WERI-Rb-1 (cell line): ENCODE measurements at regions not wholly inside any gene's neighbourhood (a gene's known extent, or its start where the extent isn't known, plus 50 kb on each side); places are given as distances from the start of the nearest gene placed in this dataset.
"Not testable (repeated sequence)": the region's sequence is repeated elsewhere in the genome, so short reads cannot be mapped to it uniquely, and the experiment has no call there.

Source experiments
- DNase-seq: peaks from one replicate; pipeline ENCODE4 v3.0.0-alpha.2; 2020
- H3K27ac ChIP-seq: fragments of 250-450 bp; sonication (Bioruptor Pico); 2 replicates; pipeline ENCODE4 v1.5.1; 2020; ENCODE audit warnings: mild to moderate bottlenecking, moderate library complexity
- H3K27me3 ChIP-seq: fragments of 250-450 bp; sonication (Bioruptor Pico); 2 replicates; pipeline ENCODE4 v1.5.1; 2021; ENCODE audit warnings: mild to moderate bottlenecking, low read depth, moderate library complexity; ENCODE audit not compliant: insufficient read depth, severe bottlenecking
- H3K36me3 ChIP-seq: fragments of 250-450 bp; sonication (Bioruptor Pico); 2 replicates; pipeline ENCODE4 v1.5.1; 2020; ENCODE audit warnings: mild to moderate bottlenecking, moderate library complexity
- H3K4me3 ChIP-seq: 2 replicates; pipeline ENCODE4 v1.5.1; 2011; ENCODE audit warnings: low read depth, mild to moderate bottlenecking, control low read depth, low read length
- H3K9me3 ChIP-seq: fragments of 250-450 bp; sonication (Bioruptor Pico); 2 replicates; pipeline ENCODE4 v1.5.1; 2021; ENCODE audit warnings: mild to moderate bottlenecking, moderate library complexity; ENCODE audit not compliant: severe bottlenecking
- TF ChIP-seq, protein P1 (sequence below): IDR thresholded peaks from 2 replicates; pipeline ENCODE4 v1.5.1; 2011; ENCODE audit warnings: low read depth, mild to moderate bottlenecking, control low read depth, inconsistent platforms, low read length

- Histone ChIP-seq H3K27me3 (no peaks in the 10 kb centered on the region), H3K36me3 (no peaks in the 10 kb centered on the region), H3K4me3 (no peak overlapping the region), H3K27ac (no peak overlapping the region), H3K9me3 (no peaks in the 10 kb centered on the region)
- TF ChIP-seq, protein P1, sequence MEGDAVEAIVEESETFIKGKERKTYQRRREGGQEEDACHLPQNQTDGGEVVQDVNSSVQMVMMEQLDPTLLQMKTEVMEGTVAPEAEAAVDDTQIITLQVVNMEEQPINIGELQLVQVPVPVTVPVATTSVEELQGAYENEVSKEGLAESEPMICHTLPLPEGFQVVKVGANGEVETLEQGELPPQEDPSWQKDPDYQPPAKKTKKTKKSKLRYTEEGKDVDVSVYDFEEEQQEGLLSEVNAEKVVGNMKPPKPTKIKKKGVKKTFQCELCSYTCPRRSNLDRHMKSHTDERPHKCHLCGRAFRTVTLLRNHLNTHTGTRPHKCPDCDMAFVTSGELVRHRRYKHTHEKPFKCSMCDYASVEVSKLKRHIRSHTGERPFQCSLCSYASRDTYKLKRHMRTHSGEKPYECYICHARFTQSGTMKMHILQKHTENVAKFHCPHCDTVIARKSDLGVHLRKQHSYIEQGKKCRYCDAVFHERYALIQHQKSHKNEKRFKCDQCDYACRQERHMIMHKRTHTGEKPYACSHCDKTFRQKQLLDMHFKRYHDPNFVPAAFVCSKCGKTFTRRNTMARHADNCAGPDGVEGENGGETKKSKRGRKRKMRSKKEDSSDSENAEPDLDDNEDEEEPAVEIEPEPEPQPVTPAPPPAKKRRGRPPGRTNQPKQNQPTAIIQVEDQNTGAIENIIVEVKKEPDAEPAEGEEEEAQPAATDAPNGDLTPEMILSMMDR, result no peak
- DNase-seq, result no peak
Observed at GRCh38 chr1:102821707-102822106, 286.6 kb downstream of the COL11A1 start.

GRCh38 chr1:102800406-102800805 lies 307.9 kb downstream of the COL11A1 start:
- no peak overlapping the region for H3K27ac ChIP-seq
- TF ChIP-seq, protein P1, result no peak
- DNase-seq, result no peak
- no peaks in the 10 kb centered on the region for H3K9me3 ChIP-seq
- no peaks in the 10 kb centered on the region for H3K27me3 ChIP-seq
- no peaks in the 10 kb centered on the region for H3K36me3 ChIP-seq
- H3K4me3 ChIP-seq, result no peak overlapping the region

DNA sequence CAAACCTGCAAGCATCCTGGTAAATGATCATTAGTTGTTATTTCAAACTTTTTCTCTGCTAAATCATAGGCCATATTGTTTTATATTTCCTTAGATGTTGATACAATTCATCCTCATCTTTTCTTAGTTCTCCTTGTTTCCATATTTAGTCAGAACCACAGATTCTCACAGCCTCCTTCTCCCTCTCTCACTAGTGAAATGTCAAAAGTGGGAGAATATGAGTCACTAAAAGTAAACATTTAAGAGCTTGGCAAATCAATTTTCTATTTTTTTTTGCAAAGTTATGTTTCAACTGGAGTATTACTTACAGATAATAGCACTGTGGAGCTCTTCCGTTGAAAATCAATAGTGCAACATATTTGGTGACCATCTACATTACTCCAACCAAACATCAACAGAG lies 308.8 kb downstream of the COL11A1 start:
- no peaks in the 10 kb centered on the region for H3K27me3 ChIP-seq
- DNase-seq, result no peak
- H3K27ac ChIP-seq, result no peak overlapping the region
- H3K36me3 ChIP-seq, result no peaks in the 10 kb centered on the region
- H3K4me3 ChIP-seq, result no peak overlapping the region
- H3K9me3 ChIP-seq, result no peaks in the 10 kb centered on the region
- TF ChIP-seq, protein P1, result no peak

- Histone ChIP-seq H3K4me3 (no peak overlapping the region), H3K9me3 (no peaks in the 10 kb centered on the region), H3K27me3 (no peaks in the 10 kb centered on the region), H3K27ac (no peak overlapping the region), H3K36me3 (no peaks in the 10 kb centered on the region)
- no peak for DNase-seq
- TF ChIP-seq, protein P1, result no peak
Observed at GRCh38 chr1:102798718-102799117, 309.6 kb downstream of the COL11A1 start.

DNA sequence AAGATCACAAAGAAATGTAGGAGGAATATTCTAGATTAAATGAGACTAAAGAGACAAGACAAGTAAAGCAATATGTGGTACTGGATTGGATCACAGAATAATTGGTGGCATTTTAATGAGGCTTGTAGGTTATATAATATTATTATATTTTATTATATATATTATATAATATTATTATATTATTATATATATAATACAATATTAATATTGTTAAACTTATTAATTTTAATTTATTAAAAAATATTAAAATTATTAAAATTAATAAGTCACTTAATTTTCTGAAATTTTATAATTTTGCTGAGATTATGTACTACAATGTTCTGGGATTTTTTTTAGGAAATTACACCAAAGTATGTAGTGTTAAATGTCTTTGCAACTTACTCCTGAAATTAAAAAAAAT lies 311.9 kb downstream of the COL11A1 start:
- Histone ChIP-seq H3K27ac (no peak overlapping the region), H3K9me3 (no peaks in the 10 kb centered on the region), H3K27me3 (no peaks in the 10 kb centered on the region), H3K36me3 (no peaks in the 10 kb centered on the region), H3K4me3 (no peak overlapping the region)
- no peak for DNase-seq
- TF ChIP-seq, protein P1, result no peak

DNA sequence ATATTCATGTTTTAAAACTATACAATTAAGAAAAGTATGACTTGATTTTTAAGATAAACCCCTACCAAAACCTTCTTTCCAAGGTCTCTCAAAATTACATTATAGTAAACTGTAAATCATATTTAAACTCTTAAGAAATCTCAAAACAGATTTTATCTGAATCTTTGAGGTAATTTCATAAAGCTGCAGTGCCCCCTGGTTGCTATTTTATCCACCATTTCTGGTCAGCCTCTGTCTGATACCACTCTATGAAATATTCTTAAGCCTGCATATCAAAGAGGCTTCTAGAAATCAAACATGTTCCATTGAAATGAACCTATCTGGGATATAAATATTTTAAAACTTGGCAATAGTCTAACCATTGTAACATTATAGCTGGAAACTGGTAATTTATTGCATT lies 317.3 kb downstream of the COL11A1 start:
- no peaks in the 10 kb centered on the region for H3K27me3 ChIP-seq
- no peak overlapping the region for H3K4me3 ChIP-seq

GRCh38 chr1:102789951-102790350 lies 318.4 kb downstream of the COL11A1 start:
- not testable (repeated sequence) for H3K27ac ChIP-seq, H3K4me3 ChIP-seq, H3K36me3 ChIP-seq, H3K9me3 ChIP-seq, H3K27me3 ChIP-seq, DNase-seq

More for the DNA sequence above, 317.3 kb downstream of the COL11A1 start:
- no peak for DNase-seq
- TF ChIP-seq, protein P1, result no peak
- H3K9me3 ChIP-seq, result no peaks in the 10 kb centered on the region
- H3K36me3 ChIP-seq, result no peaks in the 10 kb centered on the region
- no peak overlapping the region for H3K27ac ChIP-seq
